Immature natural killer cell (primary cell): ENCODE measurements at regions not wholly inside any gene's neighbourhood (a gene's known extent, or its start where the extent isn't known, plus 50 kb on each side); places are given as distances from the start of the nearest gene placed in this dataset.

Source experiments
- DNase-seq, 3 donors: peaks; one replicate each; pipeline ENCODE4 v3.0.0; 2022; ENCODE audit warnings: mixed read lengths in 1 of 3
- H3K27ac Mint-ChIP-seq, 6 donors: one replicate each; pipeline ENCODE4 v1.8.0; 2020; ENCODE audit warnings: mixed read lengths in 6 of 6, mild to moderate bottlenecking in 5 of 6, inconsistent platforms in 4 of 6, moderate library complexity in 3 of 6
- H3K27me3 Mint-ChIP-seq, 3 donors: one replicate each; pipeline ENCODE4 v1.8.0; 2020 to 2021; ENCODE audit warnings: low read depth in 3 of 3, mild to moderate bottlenecking in 3 of 3, mixed read lengths in 3 of 3, moderate library complexity in 3 of 3, inconsistent platforms in 1 of 3
- H3K36me3 Mint-ChIP-seq, 3 donors: one replicate each; pipeline ENCODE4 v1.8.0; 2020; ENCODE audit warnings: mixed read lengths in 3 of 3, inconsistent platforms in 2 of 3, mild to moderate bottlenecking in 2 of 3
- H3K4me1 Mint-ChIP-seq, 2 donors: one replicate each; pipeline ENCODE4 v1.8.0; 2020; ENCODE audit warnings: inconsistent platforms in 2 of 2, mild to moderate bottlenecking in 2 of 2, mixed read lengths in 2 of 2, moderate library complexity in 1 of 2
- H3K4me3 Mint-ChIP-seq, 5 donors: one replicate each; pipeline ENCODE4 v1.8.0; 2020; ENCODE audit warnings: mild to moderate bottlenecking in 5 of 5, mixed read lengths in 5 of 5, inconsistent platforms in 3 of 5, moderate library complexity in 3 of 5
- H3K9me3 Mint-ChIP-seq, 6 donors: one replicate each; pipeline ENCODE4 v1.8.0; 2020; ENCODE audit warnings: mild to moderate bottlenecking in 6 of 6, mixed read lengths in 6 of 6, inconsistent platforms in 4 of 6, moderate library complexity in 3 of 6

- H3K4me3 Mint-ChIP-seq, result no peak overlapping the region
- H3K36me3 Mint-ChIP-seq, result no peaks in the 10 kb centered on the region
- no peaks in the 10 kb centered on the region for H3K4me1 Mint-ChIP-seq
- H3K27ac Mint-ChIP-seq, result no peak overlapping the region
- DNase-seq, result no peak
- no peaks in the 10 kb centered on the region for H3K9me3 Mint-ChIP-seq
- peaks cover 0 to 4% (median 3%) of the 10 kb centered on the region in 3 donors for H3K27me3 Mint-ChIP-seq
Measured at GRCh38 chr5:143890487-143890886, 78.5 kb downstream of the HMHB1 start.

DNA sequence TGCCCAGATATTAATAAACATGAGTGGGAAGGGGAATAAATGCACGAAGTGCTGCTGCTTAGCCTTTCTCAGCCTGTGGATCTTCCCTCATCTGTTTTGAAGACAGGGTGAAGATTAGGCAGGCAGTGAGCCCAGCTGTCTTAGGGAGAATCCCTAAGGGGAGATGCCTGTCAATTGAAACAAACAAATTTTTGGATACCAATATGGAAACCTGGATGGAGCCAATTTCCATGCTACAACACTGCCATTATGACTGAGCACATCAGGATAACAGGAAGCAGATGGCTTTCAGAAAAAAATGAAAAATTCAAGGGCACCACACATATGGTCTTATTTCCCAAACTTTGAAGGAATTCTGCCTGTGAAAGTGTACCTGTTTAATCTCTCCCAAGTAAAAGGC is 80.3 kb downstream of the HMHB1 start:
- H3K9me3 Mint-ChIP-seq, result no peaks in the 10 kb centered on the region
- no peaks in the 10 kb centered on the region for H3K36me3 Mint-ChIP-seq
- no peak overlapping the region for H3K27ac Mint-ChIP-seq
- peaks cover 2 to 6% (median 4%) of the 10 kb centered on the region in 3 donors for H3K27me3 Mint-ChIP-seq
- DNase-seq, result no peak
- no peaks in the 10 kb centered on the region for H3K4me1 Mint-ChIP-seq
- no peak overlapping the region for H3K4me3 Mint-ChIP-seq

- H3K4me3 Mint-ChIP-seq, result no peak overlapping the region
- no peak for DNase-seq
- H3K27ac Mint-ChIP-seq, result no peak overlapping the region
- H3K27me3 Mint-ChIP-seq, result peaks cover 2 to 6% (median 4%) of the 10 kb centered on the region in 3 donors
- no peaks in the 10 kb centered on the region for H3K4me1 Mint-ChIP-seq
- H3K9me3 Mint-ChIP-seq, result no peaks in the 10 kb centered on the region
- no peaks in the 10 kb centered on the region for H3K36me3 Mint-ChIP-seq
Measured at GRCh38 chr5:143892908-143893307, 80.9 kb downstream of the HMHB1 start.

GRCh38 chr5:143893638-143894037 is 81.7 kb downstream of the HMHB1 start:
- Mint-ChIP-seq H3K27ac (no peak overlapping the region), H3K36me3 (no peaks in the 10 kb centered on the region), H3K27me3 (peaks cover 4 to 6% (median 4%) of the 10 kb centered on the region in 3 donors), H3K4me3 (no peak overlapping the region), H3K9me3 (no peaks in the 10 kb centered on the region), H3K4me1 (no peaks in the 10 kb centered on the region)
- DNase-seq, result no peak

- Mint-ChIP-seq H3K4me3 (no peak overlapping the region), H3K4me1 (no peaks in the 10 kb centered on the region), H3K36me3 (no peaks in the 10 kb centered on the region), H3K27ac (no peak overlapping the region), H3K27me3 (peaks cover 4 to 19% (median 7%) of the 10 kb centered on the region in 3 donors), H3K9me3 (no peaks in the 10 kb centered on the region)
- no peak for DNase-seq
Measured at GRCh38 chr5:143896516-143896915, 84.6 kb downstream of the HMHB1 start.

GRCh38 chr5:143896966-143897365 is 85.0 kb downstream of the HMHB1 start:
- no peak for DNase-seq
- Mint-ChIP-seq H3K9me3 (no peaks in the 10 kb centered on the region), H3K36me3 (no peaks in the 10 kb centered on the region), H3K4me1 (no peaks in the 10 kb centered on the region), H3K27me3 (peaks cover 4 to 17% (median 7%) of the 10 kb centered on the region in 3 donors), H3K4me3 (no peak overlapping the region), H3K27ac (no peak overlapping the region)

DNA sequence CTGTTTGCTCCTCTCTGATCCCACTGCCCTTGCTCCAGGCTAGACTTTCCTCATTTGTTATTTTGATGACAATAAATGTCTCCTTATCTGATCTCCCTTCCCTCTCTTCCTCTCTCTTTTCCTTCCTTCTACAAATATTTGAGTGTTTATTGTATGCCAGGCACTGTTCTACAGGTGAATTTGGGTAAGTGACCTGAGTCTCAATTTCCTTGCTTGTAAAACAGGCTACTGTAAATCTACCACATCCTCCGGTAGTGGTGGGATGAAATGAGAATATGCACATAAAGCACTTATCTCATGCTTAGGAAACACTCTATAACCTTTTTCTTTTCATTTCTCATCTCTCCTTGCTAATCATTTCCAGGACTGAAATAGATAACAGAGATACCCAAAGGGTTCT is 86.4 kb downstream of the HMHB1 start:
- H3K27me3 Mint-ChIP-seq, result peaks cover 4 to 17% (median 7%) of the 10 kb centered on the region in 3 donors
- H3K4me1 Mint-ChIP-seq, result no peaks in the 10 kb centered on the region
- H3K9me3 Mint-ChIP-seq, result no peaks in the 10 kb centered on the region
- H3K4me3 Mint-ChIP-seq, result no peak overlapping the region
- no peaks in the 10 kb centered on the region for H3K36me3 Mint-ChIP-seq
- no peak for DNase-seq
- H3K27ac Mint-ChIP-seq, result no peak overlapping the region

- H3K36me3 Mint-ChIP-seq, result no peaks in the 10 kb centered on the region
- no peaks in the 10 kb centered on the region for H3K9me3 Mint-ChIP-seq
- no peak for DNase-seq
- no peak overlapping the region for H3K27ac Mint-ChIP-seq
- no peak overlapping the region for H3K4me3 Mint-ChIP-seq
- peaks cover 4 to 17% (median 7%) of the 10 kb centered on the region in 3 donors for H3K27me3 Mint-ChIP-seq
- no peaks in the 10 kb centered on the region for H3K4me1 Mint-ChIP-seq
Measured at GRCh38 chr5:143898916-143899591, 87.1 kb downstream of the HMHB1 start.

- no peaks in the 10 kb centered on the region for H3K36me3 Mint-ChIP-seq
- peaks cover 0 to 1% (median 0%) of the 10 kb centered on the region in 6 donors for H3K9me3 Mint-ChIP-seq
- H3K4me1 Mint-ChIP-seq, result no peaks in the 10 kb centered on the region
- no peak overlapping the region for H3K27ac Mint-ChIP-seq
- H3K27me3 Mint-ChIP-seq, result peaks cover 0 to 4% (median 2%) of the 10 kb centered on the region in 3 donors
- DNase-seq, result no peak
- no peak overlapping the region for H3K4me3 Mint-ChIP-seq
Measured at GRCh38 chr5:143908959-143909358, 97.0 kb downstream of the HMHB1 start.

- Mint-ChIP-seq H3K27me3 (peaks cover 0 to 7% (median 2%) of the 10 kb centered on the region in 3 donors), H3K9me3 (no peaks in the 10 kb centered on the region), H3K27ac (no peak overlapping the region), H3K4me3 (no peak overlapping the region), H3K36me3 (no peaks in the 10 kb centered on the region), H3K4me1 (no peaks in the 10 kb centered on the region)
- DNase-seq, result no peak
Measured at GRCh38 chr5:143913008-143913752, 101.2 kb downstream of the HMHB1 start.

DNA sequence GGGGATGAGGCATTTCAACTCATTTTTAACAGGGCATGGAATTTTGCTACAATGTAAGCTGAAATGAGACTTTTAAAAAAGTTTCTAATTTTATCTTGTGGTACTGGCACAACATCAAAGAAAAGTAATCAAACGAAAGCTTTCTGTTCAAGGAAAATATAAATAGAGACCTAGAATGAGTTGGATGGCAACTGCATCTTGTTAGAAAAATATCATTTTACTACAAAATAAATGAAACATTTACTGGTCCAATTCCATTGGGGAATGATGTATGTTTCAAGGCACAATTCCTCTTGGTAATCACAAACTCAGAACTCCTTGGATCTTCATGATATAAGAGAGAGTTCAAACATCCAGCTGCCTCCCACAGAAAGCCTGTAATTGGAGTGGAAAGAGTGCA is 102.8 kb downstream of the HMHB1 start:
- DNase-seq, result no peak
- H3K4me1 Mint-ChIP-seq, result no peaks in the 10 kb centered on the region
- no peak overlapping the region for H3K27ac Mint-ChIP-seq
- H3K36me3 Mint-ChIP-seq, result no peaks in the 10 kb centered on the region
- no peak overlapping the region for H3K4me3 Mint-ChIP-seq
- peaks cover 0 to 10% (median 2%) of the 10 kb centered on the region in 3 donors for H3K27me3 Mint-ChIP-seq
- H3K9me3 Mint-ChIP-seq, result no peaks in the 10 kb centered on the region

GRCh38 chr5:143916451-143916850 is 104.5 kb downstream of the HMHB1 start:
- Mint-ChIP-seq H3K9me3 (no peaks in the 10 kb centered on the region), H3K4me3 (no peak overlapping the region), H3K27me3 (peaks cover 0 to 10% (median 2%) of the 10 kb centered on the region in 3 donors), H3K27ac (no peak overlapping the region), H3K4me1 (no peaks in the 10 kb centered on the region), H3K36me3 (no peaks in the 10 kb centered on the region)
- DNase-seq, result no peak

DNA sequence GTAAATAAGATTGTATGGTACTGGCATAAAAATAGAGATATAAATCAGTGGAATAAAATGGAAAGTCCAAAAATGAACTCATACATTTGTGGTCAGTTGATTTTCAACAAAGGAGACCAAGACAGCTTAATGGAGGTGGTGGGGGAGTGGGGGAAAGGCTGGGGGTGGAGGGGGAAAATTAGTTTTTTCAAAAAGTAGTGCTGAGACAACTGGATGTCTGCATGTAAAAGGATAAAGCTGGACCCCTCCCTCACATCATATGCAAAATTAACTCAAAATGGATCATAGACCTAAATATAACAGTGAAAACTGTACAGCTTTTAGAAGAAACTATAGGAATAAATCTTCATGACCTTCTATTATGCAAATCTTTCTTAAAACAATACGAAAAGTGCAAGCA is 107.0 kb downstream of the HMHB1 start:
- Mint-ChIP-seq H3K27ac (no peak overlapping the region), H3K4me1 (no peaks in the 10 kb centered on the region), H3K4me3 (no peak overlapping the region), H3K27me3 (peaks cover 0 to 12% (median 4%) of the 10 kb centered on the region in 3 donors), H3K9me3 (no peaks in the 10 kb centered on the region), H3K36me3 (no peaks in the 10 kb centered on the region)
- no peak for DNase-seq

GRCh38 chr5:143920772-143921171 is 108.8 kb downstream of the HMHB1 start:
- no peak overlapping the region for H3K4me3 Mint-ChIP-seq
- H3K27ac Mint-ChIP-seq, result no peak overlapping the region
- no peaks in the 10 kb centered on the region for H3K36me3 Mint-ChIP-seq
- no peaks in the 10 kb centered on the region for H3K4me1 Mint-ChIP-seq
- no peaks in the 10 kb centered on the region for H3K9me3 Mint-ChIP-seq
- peaks cover 0 to 8% (median 4%) of the 10 kb centered on the region in 3 donors for H3K27me3 Mint-ChIP-seq
- no peak for DNase-seq
